HG02840 (cell line): ENCODE measurements at regions not wholly inside any gene's neighbourhood (a gene's known extent, or its start where the extent isn't known, plus 50 kb on each side); places are given as distances from the start of the nearest gene placed in this dataset.
"Not testable (repeated sequence)": the region's sequence is repeated elsewhere in the genome, so short reads cannot be mapped to it uniquely, and the experiment has no call there.

ENCODE experiments used
- ATAC-seq: cut with Tn5 transposase; IDR thresholded peaks from one replicate; pipeline ENCODE4 v1.9.1; 2021; ENCODE audit warnings: mild to moderate bottlenecking, moderate library complexity, moderate number of reproducible peaks; ENCODE audit not compliant: unreplicated experiment, low FRiP score

DNA sequence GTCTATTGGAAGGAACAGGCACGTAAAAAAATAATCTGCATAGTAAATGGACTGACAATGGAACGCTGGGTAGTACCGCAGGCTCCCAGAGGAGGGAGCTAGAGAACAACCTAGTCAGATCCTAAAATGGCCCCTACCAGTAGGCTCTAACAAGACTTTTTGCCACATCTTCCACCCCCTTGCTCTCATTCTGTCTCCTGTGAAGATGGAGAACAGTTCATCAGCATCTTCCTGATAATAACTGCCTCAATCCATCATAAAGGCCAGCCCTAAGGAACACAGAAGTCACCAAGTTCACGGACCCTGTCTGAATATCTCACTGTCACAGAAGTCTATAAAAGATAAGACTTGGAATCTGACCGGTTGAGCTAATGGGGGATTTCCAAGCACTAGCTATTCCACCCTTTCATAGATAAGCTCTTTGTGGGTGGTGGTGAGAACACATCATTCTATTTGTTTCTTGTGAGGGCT, 133.4 kb downstream of the SLC1A3 start:
- ATAC-seq, result peak; percentile 67

GRCh38 chr5:36740259-36740898, 134.0 kb downstream of the SLC1A3 start:
- ATAC-seq, result no peak

DNA sequence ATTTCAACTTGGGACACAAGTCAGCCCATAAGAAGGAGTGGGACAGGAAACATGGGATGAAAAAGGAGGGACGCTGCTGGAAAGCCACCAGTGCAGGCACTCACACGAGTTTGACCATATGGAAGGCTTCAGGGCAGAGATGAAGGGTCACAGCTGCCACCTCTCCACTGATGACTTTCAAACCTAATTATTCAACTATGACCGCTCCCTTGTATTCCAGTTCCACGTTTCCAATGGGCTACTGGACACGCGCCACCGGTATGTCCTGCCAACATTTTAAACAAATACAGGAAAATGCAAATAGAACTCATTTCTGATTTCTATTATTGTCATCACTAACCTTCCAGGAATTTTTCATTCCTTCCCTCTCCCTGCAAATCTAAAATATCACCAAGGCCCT, 134.7 kb downstream of the SLC1A3 start:
- ATAC-seq, result no peak

DNA sequence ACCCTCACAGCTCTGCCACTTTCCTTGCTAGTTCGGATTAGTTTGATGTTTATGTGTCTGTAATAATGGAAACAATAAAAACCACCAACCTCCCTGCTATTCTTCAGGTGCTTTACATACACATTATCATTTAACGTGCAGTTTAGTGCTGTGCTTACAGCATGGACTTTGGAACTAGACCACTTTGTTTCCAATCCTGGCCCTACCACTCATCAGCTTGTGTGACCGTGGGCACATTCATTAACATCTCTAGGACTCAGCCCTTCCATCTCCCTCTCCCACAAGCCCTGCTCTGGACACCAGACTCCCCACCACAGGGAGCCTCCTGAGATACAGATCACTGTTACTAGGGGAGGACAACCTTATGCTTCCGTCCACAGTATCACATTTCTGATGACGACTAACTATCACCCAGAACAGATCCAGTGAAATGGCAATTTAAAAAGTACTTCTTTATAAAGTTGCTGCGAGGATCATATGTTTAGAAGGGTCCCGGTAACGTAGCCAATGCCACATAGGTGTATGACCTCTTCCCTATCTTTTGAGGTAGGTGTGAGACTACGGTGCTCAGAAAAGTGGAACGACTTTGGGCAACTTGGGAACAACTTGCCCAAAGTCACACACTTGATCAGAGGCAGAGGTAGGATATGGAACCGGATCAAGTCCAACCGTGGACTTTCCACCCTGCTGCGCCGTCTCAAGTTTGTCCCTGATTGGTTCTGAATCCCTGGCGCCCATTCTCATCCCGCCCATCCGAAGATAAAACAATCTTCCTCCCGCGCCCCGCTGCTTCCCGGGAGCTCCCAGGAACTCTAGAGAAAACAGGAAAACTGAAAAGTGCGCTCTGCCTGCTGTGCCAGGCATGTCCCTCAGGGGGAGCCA, 132.4 kb upstream of the NIPBL start:
- peak; percentile 11 for ATAC-seq

DNA sequence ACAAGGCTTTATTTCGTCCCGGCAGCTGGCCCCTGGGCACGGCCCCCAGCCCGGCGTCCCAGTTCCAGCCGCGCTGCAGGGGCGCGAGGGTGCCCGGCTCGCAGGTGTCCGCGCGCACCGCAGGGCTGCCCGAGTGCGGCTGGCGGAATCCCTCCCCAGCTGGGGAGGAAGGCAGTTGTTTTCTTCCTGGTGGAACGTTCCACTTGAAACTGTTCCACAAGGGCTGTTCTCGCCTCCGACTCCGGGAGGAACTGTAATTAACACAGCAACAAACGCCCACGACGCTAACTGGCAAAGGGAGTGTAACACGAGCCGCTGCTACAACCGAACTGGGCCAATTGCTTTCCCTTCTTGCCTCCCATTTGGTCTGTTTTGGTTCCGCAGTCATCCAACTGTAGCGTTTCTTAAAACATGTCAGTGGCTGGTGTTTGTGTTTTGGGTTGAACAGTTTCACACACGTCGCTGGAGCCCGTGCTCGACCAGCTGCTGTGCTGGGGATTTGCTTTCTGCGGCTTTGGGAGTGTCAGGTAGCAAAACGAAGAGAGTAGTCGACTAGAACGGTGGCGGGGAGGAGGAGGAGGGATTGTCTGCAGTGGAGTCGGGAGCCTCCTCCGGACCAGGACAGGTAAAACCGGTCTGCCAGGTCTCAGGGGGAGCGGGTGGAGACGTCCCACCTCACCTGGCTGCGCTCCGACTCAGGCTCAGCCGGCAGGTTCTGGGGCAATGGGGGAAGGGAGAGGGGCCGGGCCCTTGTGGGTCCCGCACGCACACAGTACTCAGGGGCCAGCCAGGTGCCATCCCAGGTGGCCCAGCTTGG, 131.6 kb upstream of the NIPBL start:
- peak; percentile 67 for ATAC-seq

DNA sequence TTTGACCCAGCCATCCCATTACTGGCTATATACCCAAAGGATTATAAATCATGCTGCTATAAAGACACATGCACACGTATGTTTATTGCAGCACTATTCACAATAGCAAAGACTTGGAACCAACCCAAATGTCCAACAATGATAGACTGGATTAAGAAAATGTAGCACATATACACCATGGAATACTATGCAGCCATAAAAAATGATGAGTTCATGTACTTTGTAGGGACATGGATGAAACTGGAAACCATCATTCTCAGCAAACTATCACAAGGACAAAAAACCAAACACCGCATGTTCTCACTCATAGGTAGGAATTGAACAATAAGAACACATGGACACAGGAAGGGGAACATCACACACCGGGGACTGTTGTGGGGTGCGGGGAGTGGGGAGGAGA, 128.8 kb upstream of the NIPBL start:
- ATAC-seq, result not testable (repeated sequence)

- no peak for ATAC-seq
These were observed 124.7 kb upstream of the NIPBL start for GRCh38 chr5:36751886-36752285.

DNA sequence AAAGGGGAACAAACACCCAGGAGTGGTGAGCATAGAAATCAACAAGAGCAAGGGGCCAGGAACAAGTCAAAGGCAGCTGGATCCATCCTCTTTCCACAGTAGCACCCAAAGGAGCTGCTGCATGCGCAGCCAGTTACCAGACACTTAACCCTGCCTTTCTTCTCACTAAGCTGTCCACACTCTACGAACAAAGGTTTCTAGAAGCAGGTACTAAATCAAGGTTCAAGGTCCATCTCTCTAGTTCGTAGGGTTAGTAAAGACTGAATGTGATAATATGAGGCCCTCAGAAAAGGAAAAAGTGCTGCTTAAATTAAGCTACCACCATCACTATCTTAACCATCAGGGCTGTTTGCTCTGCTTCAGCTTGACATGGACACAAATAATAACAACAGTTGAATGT, 121.2 kb upstream of the NIPBL start:
- ATAC-seq, result no peak

DNA sequence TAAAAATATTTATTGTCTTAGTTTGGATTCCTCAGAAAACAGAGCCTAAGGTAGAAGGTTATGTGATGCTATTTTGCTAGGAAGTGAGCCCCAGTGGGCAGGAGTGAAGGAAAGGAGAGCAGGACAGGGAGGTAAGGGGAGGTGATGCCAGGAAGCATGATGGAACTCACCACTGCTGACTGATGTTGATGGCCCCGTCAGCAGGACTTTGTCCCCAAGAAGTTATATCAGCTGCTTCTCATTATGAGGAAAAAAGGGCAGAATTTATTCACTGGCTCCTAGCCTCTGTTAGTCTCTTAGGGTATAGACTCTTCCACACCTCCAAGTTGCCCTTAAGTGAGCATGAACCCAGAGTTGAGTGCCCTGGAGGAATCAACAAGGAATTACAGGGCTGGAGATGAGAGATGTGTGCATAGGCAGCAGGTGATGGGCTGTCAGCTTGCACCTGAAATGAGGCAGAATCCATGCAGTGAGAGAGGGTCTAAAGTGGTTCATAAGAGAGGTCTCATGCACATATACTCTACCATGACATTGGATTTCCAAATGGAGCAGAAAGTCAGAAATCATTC, 120.6 kb upstream of the NIPBL start:
- no peak for ATAC-seq

GRCh38 chr5:36756848-36757247, 119.7 kb upstream of the NIPBL start:
- no peak for ATAC-seq

DNA sequence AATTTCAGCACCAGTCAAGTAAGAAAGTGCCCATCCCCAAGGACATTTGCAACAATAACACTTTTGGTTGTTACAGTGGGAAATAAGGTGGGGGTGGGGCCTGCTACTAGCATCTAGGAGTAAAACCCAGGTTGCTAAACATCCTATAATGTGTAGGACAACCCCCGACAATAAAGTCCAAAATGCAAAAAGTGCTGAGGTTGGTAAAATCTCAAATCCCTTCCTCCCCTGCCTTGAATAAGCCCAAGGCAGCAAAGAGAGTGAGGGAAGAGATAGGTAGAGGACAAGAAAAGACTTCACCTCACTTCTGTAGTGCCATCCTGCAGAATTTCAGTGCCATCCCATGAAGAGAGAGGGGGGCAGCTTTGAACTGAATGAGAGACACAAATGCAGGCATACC, 117.5 kb upstream of the NIPBL start:
- no peak for ATAC-seq

DNA sequence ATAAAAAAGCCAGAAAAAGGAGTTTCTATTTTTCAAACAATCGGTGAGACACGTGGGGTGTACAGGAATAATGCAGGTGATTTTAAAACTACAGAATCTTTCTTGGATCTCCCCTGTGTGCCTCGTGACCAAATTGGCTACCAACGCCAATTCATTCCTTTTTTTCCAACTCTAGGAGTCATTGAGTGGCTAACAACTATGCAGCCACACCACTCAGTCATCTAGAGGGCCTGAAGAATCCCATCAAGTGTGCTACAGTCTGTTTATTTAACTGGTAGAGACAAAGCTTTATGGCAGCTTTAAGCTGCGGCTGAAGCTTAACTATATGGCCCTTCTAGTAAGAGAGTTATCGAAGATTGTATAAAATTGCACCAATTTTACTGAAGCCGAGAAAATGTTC, 113.1 kb upstream of the NIPBL start:
- ATAC-seq, result no peak

DNA sequence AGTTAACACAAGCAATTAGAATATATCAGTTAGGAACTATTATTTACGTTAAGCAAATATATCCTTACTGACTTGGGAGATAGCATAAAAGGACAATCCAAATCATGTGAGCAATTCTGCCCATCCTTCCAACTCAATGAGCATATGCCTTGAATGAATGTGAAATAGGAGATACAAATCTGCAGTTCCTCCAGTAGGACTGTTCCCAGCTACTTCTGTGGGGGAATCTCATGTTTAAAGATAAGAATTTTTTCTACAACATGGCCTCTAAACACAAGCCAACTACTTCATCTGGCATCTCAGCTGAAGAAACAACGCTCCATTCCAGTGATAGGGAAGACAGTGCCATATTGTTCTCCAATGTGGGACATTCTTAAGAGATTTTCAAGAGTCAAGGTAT, 110.7 kb upstream of the NIPBL start:
- no peak for ATAC-seq

- ATAC-seq, result no peak
These were observed 109.6 kb upstream of the NIPBL start for GRCh38 chr5:36766981-36767380.

DNA sequence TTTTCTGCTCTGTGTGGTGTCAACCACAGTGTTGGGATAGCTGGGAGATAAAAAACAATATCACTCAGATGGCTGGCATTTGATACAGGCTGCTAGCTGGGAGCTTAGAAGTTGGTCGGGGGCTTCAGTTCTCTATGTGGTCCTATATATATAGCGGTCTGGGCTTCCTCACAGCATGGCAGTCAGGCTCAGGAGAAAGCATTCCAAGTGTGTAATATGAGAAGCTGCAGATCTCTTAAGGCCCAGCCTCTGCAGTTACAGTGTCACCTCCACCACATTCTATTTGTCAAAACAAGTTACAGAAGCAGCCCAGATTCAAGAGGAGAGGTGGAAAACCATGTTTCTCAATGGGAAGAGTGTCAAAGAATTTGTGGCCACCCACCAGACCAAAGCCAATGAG, 108.1 kb upstream of the NIPBL start:
- no peak for ATAC-seq

DNA sequence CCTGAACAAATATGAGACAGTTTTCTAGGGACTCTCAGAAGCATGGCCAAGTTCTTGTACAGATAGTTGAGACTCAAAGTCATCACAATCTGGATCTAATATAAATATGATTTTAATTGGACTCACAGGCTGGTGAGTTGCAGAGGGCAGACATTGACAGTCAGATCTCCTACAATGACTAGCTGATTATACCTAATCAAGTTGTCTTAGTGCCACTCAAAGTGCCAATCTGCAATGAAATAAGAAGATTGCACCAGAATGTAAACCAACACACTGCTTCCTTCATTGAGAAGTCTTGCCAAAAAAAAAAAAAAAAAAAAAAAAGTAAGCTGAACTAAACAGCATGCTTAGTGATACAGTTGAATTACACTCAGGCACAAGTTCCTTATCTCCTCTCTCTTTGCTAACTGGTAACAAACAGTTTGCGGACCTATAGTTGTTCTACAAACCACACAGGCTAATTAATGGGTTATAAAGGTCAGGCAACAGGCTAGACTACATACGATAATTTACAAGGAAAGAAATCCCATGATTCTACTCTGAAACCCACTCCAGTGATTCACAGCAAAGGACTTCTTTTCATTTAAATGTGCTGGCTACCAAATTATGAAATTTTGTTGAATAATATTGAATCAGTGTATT, 107.3 kb upstream of the NIPBL start:
- ATAC-seq, result no peak

DNA sequence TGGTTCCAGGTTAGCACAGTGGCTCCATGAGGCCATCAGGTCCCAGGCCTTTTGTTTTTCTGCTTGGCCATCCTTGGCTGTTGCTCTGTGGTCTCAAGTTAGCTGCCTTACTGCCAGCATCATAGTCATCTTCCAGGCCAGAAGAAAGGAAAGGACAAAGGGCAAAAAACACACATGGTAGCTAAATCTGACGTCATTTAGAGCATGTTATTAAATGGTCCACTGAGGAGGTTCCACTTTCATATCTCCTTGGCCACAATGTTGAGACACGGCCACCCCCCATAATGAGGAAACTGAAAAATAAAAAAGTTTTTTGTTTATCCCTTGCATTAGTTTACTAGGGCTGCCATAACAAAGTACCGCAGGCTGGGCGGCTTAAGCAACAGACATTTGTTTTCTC, 106.4 kb upstream of the NIPBL start:
- no peak for ATAC-seq

GRCh38 chr5:36772276-36773140, 104.1 kb upstream of the NIPBL start:
- no peak for ATAC-seq

DNA sequence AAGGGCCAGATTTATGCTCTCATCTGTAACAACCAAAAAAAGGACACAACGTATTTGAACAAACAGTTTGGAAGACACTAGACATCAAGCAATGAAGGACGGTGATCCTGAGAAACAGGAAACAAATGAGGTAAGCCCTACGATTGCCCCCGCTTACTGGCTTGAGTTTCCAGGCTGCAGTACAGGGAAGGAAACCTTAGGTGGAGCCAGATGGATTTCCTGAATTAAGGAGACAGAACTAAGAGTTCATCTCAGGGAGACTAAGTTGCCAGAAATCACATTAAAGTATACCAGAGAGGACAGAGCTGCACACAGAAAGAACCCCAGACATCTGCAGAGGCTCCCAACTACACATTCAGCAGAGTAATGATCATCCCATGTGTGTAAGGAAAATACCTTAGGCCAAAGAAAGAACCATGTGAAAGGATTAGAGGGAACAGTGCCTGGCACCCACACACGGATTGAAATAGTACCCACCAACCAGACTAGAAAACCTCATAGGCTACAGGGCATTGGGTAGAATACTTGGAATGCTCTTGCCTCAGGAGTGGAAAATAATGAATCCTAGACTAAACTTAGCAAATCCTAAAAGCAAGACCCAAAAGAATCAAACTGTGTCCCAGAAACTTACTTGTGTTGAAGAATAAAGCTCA, 99.3 kb upstream of the NIPBL start:
- ATAC-seq, result no peak
